ENCODE measurements at regions not wholly inside any gene's neighbourhood (a gene's known extent, or its start where the extent isn't known, plus 50 kb on each side); places are given as distances from the start of the nearest gene placed in this dataset.

- TF ChIP-seq TCF4 (CRISPR knock-in tag; IDR thresholded peaks at IDR 0.05; ENCODE audit: borderline replicate concordance) (no peak), CSRNP3 (CRISPR knock-in tag; IDR thresholded peaks at IDR 0.05) (no peak), PATZ1 (CRISPR knock-in tag; IDR thresholded peaks at IDR 0.05; ENCODE audit: borderline replicate concordance) (no peak), RARB (CRISPR knock-in tag; IDR thresholded peaks at IDR 0.05) (no peak), ZNF565 (CRISPR knock-in tag; conservative IDR thresholded peaks at IDR 0.05; ENCODE audit: low read depth) (no peak), ESRRG (CRISPR knock-in tag; IDR thresholded peaks at IDR 0.05) (no peak), GLIS3 (CRISPR knock-in tag; IDR thresholded peaks at IDR 0.05) (no peak), ZNF70 (CRISPR knock-in tag; IDR thresholded peaks at IDR 0.05) (no peak), ISL1 (CRISPR knock-in tag; IDR thresholded peaks at IDR 0.05) (no peak), ZFP3 (CRISPR knock-in tag; IDR thresholded peaks at IDR 0.05) (no peak), BACH2 (CRISPR knock-in tag; IDR thresholded peaks at IDR 0.05; ENCODE audit: borderline replicate concordance) (no peak), ARNTL (CRISPR knock-in tag; IDR thresholded peaks at IDR 0.05; ENCODE audit: borderline replicate concordance, low read depth) (no peak)
- TF ChIP-seq, protein P1, sequence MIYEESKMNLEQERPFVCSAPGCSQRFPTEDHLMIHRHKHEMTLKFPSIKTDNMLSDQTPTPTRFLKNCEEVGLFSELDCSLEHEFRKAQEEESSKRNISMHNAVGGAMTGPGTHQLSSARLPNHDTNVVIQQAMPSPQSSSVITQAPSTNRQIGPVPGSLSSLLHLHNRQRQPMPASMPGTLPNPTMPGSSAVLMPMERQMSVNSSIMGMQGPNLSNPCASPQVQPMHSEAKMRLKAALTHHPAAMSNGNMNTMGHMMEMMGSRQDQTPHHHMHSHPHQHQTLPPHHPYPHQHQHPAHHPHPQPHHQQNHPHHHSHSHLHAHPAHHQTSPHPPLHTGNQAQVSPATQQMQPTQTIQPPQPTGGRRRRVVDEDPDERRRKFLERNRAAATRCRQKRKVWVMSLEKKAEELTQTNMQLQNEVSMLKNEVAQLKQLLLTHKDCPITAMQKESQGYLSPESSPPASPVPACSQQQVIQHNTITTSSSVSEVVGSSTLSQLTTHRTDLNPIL (CRISPR knock-in tag; IDR thresholded peaks at IDR 0.05; ENCODE audit: low read depth), result no peak
- TF ChIP-seq, protein P2, sequence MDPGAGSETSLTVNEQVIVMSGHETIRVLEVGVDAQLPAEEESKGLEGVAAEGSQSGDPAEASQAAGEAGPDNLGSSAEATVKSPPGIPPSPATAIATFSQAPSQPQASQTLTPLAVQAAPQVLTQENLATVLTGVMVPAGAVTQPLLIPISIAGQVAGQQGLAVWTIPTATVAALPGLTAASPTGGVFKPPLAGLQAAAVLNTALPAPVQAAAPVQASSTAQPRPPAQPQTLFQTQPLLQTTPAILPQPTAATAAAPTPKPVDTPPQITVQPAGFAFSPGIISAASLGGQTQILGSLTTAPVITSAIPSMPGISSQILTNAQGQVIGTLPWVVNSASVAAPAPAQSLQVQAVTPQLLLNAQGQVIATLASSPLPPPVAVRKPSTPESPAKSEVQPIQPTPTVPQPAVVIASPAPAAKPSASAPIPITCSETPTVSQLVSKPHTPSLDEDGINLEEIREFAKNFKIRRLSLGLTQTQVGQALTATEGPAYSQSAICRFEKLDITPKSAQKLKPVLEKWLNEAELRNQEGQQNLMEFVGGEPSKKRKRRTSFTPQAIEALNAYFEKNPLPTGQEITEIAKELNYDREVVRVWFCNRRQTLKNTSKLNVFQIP (CRISPR knock-in tag; IDR thresholded peaks at IDR 0.05; ENCODE audit: borderline replicate concordance, low read depth), result no peak
Measured at GRCh38 chr18:2390158-2390557, 181.1 kb downstream of the METTL4 start.

All from SK-N-SH treated with all-trans-retinoic acid at 6 μM for 48 hours (cell line).